GM23248 (cell line): ENCODE measurements at regions not wholly inside any gene's neighbourhood (a gene's known extent, or its start where the extent isn't known, plus 50 kb on each side); places are given as distances from the start of the nearest gene placed in this dataset.

ENCODE experiments used
- DNase-seq: peaks from one replicate; pipeline ENCODE4 v3.0.0-alpha.2; 2015
- H2AFZ ChIP-seq: fragments of 200-600 bp; sonication (generic); 2 replicates; pipeline ENCODE4 v1.6.1; 2016; ENCODE audit warnings: antibody characterized with exemption
- H3F3A ChIP-seq: fragments of 200-600 bp; sonication (generic); 2 replicates; pipeline ENCODE4 v1.6.1; 2016; ENCODE audit warnings: mild to moderate bottlenecking, antibody characterized with exemption, mixed run types; ENCODE audit not compliant: insufficient read depth
- H3K27ac ChIP-seq: fragments of 200-600 bp; sonication (generic); 2 replicates; pipeline ENCODE4 v1.5.1; 2016; ENCODE audit warnings: mild to moderate bottlenecking
- H3K27me3 ChIP-seq: fragments of 200-600 bp; sonication (generic); replicated peaks from 2 replicates; pipeline ENCODE4 v1.6.1; 2016; ENCODE audit warnings: mild to moderate bottlenecking; ENCODE audit not compliant: insufficient read depth
- H3K36me3 ChIP-seq: fragments of 200-600 bp; sonication (generic); 2 replicates; pipeline ENCODE4 v1.6.1; 2016; ENCODE audit warnings: low read depth, mild to moderate bottlenecking
- H3K4me1 ChIP-seq: fragments of 200-600 bp; sonication (generic); 2 replicates; pipeline ENCODE4 v1.6.1; 2016; ENCODE audit warnings: mild to moderate bottlenecking; ENCODE audit not compliant: insufficient read depth
- H3K4me2 ChIP-seq: fragments of 200-600 bp; sonication (generic); one replicate; pipeline ENCODE4 v1.6.1; 2016; ENCODE audit warnings: mild to moderate bottlenecking; ENCODE audit not compliant: unreplicated experiment
- H3K4me3 ChIP-seq: fragments of 200-600 bp; sonication (generic); 2 replicates; pipeline ENCODE4 v1.5.1; 2016; ENCODE audit warnings: mild to moderate bottlenecking
- H3K79me2 ChIP-seq: fragments of 200-600 bp; sonication (generic); 2 replicates; pipeline ENCODE4 v1.6.1; 2016; ENCODE audit warnings: mild to moderate bottlenecking; ENCODE audit not compliant: insufficient read depth
- H3K9ac ChIP-seq: fragments of 200-600 bp; sonication (generic); 2 replicates; pipeline ENCODE4 v1.6.1; 2016; ENCODE audit warnings: mild to moderate bottlenecking
- H3K9me2 ChIP-seq: fragments of 200-600 bp; sonication (generic); 2 replicates; pipeline ENCODE4 v1.6.1; 2016; ENCODE audit warnings: mixed run types, mild to moderate bottlenecking, moderate library complexity; ENCODE audit not compliant: insufficient read depth
- H3K9me3 ChIP-seq: fragments of 200-600 bp; sonication (generic); one replicate; pipeline ENCODE4 v1.6.1; 2017; ENCODE audit warnings: low read depth
- H4K20me1 ChIP-seq: fragments of 200-600 bp; sonication (generic); 2 replicates; pipeline ENCODE4 v1.6.0; 2016; ENCODE audit not compliant: insufficient read depth
- EZH2 ChIP-seq: fragments of 200-600 bp; sonication (generic); IDR thresholded peaks from 2 replicates; pipeline ENCODE4 v1.6.1; 2018; ENCODE audit warnings: antibody characterized with exemption, mild to moderate bottlenecking; ENCODE audit not compliant: insufficient read depth, poor library complexity, severe bottlenecking
- EZH2phosphoT487 ChIP-seq: fragments of 200-600 bp; sonication (generic); IDR thresholded peaks from 2 replicates; pipeline ENCODE4 v1.6.1; 2018; ENCODE audit warnings: antibody characterized with exemption, moderate library complexity, mild to moderate bottlenecking, low read depth; ENCODE audit not compliant: insufficient read depth
- WGBS, 2 experiments: methylation state at CpG; one replicate each; pipeline ENCODE4 v1.1.6; 2015 to 2017; ENCODE audit warnings: low lambda C conversion rate in 2 of 2, low coverage in 1 of 2; ENCODE audit errors: missing lambda C conversion rate in 2 of 2; 5-methylcytosine and 5-hydroxymethylcytosine counted together
- in situ Hi-C: fragments of 300-500 bp; cut with MboI; formaldehyde crosslinking; loops from 2 replicates; pipeline ENCODE4 v1.15.0; 2020

- no peak overlapping the region for H3K4me2 ChIP-seq
Measured at GRCh38 chr4:14631806-14632440, 370.4 kb upstream of the CPEB2 start.

GRCh38 chr4:14636563-14636962 lies 365.7 kb upstream of the CPEB2 start:
- TF ChIP-seq EZH2phosphoT487 (no peak), EZH2 (no peak)
- no peaks in the 10 kb centered on the region for H3F3A ChIP-seq
- no peaks in the 10 kb centered on the region for H3K36me3 ChIP-seq
- H3K4me1 ChIP-seq, result no peaks in the 10 kb centered on the region
- no peak overlapping the region for H3K9ac ChIP-seq
- no peaks in the 10 kb centered on the region for H4K20me1 ChIP-seq
- no peaks in the 10 kb centered on the region for H3K9me3 ChIP-seq
- no peak overlapping the region for H3K4me3 ChIP-seq
- H3K79me2 ChIP-seq, result no peaks in the 10 kb centered on the region
- H3K27ac ChIP-seq, result no peak overlapping the region
- no peak overlapping the region for H3K4me2 ChIP-seq
- no peak overlapping the region for H2AFZ ChIP-seq
- in situ Hi-C loops, result no loop called here
- no peak for DNase-seq
- no peaks in the 10 kb centered on the region for H3K27me3 ChIP-seq
- no peaks in the 10 kb centered on the region for H3K9me2 ChIP-seq

More at GRCh38 chr4:14631806-14632440, 370.4 kb upstream of the CPEB2 start:
- H3K9ac ChIP-seq, result no peak overlapping the region
- H3K4me1 ChIP-seq, result no peaks in the 10 kb centered on the region
- H3F3A ChIP-seq, result no peaks in the 10 kb centered on the region
- no peak overlapping the region for H2AFZ ChIP-seq
- no peak overlapping the region for H3K4me3 ChIP-seq
- in situ Hi-C loops, result no loop called here
- H3K9me2 ChIP-seq, result no peaks in the 10 kb centered on the region
- no peak for TF ChIP-seq EZH2phosphoT487
- TF ChIP-seq EZH2, result no peak
- no peak for DNase-seq
- H3K27me3 ChIP-seq, result no peaks in the 10 kb centered on the region
- H4K20me1 ChIP-seq, result no peaks in the 10 kb centered on the region
- H3K27ac ChIP-seq, result no peak overlapping the region
- no peaks in the 10 kb centered on the region for H3K79me2 ChIP-seq
- H3K9me3 ChIP-seq, result no peaks in the 10 kb centered on the region
- no peaks in the 10 kb centered on the region for H3K36me3 ChIP-seq

GRCh38 chr4:14640476-14640875 lies 361.8 kb upstream of the CPEB2 start:
- Histone ChIP-seq H3K9me2 (no peaks in the 10 kb centered on the region), H3K4me2 (no peak overlapping the region), H3K27ac (no peak overlapping the region), H3K79me2 (no peaks in the 10 kb centered on the region), H4K20me1 (no peaks in the 10 kb centered on the region), H3K4me1 (no peaks in the 10 kb centered on the region), H3F3A (no peaks in the 10 kb centered on the region), H3K4me3 (no peak overlapping the region), H3K27me3 (no peaks in the 10 kb centered on the region), H2AFZ (no peak overlapping the region), H3K9me3 (no peaks in the 10 kb centered on the region), H3K36me3 (no peaks in the 10 kb centered on the region), H3K9ac (no peak overlapping the region)
- TF ChIP-seq EZH2phosphoT487 (no peak), EZH2 (no peak)
- no peak for DNase-seq
- WGBS, 2 experiments, result 0 to 43% methylated on average over 1 of the region's 1 CpG
- in situ Hi-C loops, result no loop called here

GRCh38 chr4:14641871-14642270 lies 360.4 kb upstream of the CPEB2 start:
- no peak overlapping the region for H3K4me2 ChIP-seq
- TF ChIP-seq EZH2 (no peak), EZH2phosphoT487 (no peak)
- H3K9ac ChIP-seq, result no peak overlapping the region
- no peaks in the 10 kb centered on the region for H3K9me2 ChIP-seq
- WGBS, 2 experiments, result 57 to 63% methylated on average over 2 of the region's 2 CpGs
- H3K27ac ChIP-seq, result no peak overlapping the region
- no peak overlapping the region for H2AFZ ChIP-seq
- no peaks in the 10 kb centered on the region for H3K4me1 ChIP-seq
- no peaks in the 10 kb centered on the region for H3K79me2 ChIP-seq
- H3K36me3 ChIP-seq, result no peaks in the 10 kb centered on the region
- no peaks in the 10 kb centered on the region for H3K9me3 ChIP-seq
- no peaks in the 10 kb centered on the region for H3K27me3 ChIP-seq
- H3K4me3 ChIP-seq, result no peak overlapping the region
- H3F3A ChIP-seq, result no peaks in the 10 kb centered on the region
- in situ Hi-C loops, result no loop called here
- DNase-seq, result no peak
- H4K20me1 ChIP-seq, result no peaks in the 10 kb centered on the region
